Naive thymus-derived CD8-positive, alpha-beta T cell (primary cell): ENCODE measurements at regions not wholly inside any gene's neighbourhood (a gene's known extent, or its start where the extent isn't known, plus 50 kb on each side); places are given as distances from the start of the nearest gene placed in this dataset.

ENCODE experiments used
- ATAC-seq, 2 donors: fragments of 150-1000 bp; cut with Tn5 transposase in 1 of 2; sonication (Bioruptor Pico), chemical (Tn5 transposase) in 1 of 2; 1 replicate in 1 of 2; 2 replicates in 1 of 2; pipeline ENCODE4 v1.10.0; 2021; ENCODE audit warnings: mild to moderate bottlenecking in 2 of 2, moderate library complexity in 2 of 2
- POLR2A ChIA-PET: fragments of 350-600 bp; sonication (Branson Sonifier 250); formaldehyde crosslinking; loops from one replicate; lab custom pipeline; 2021; ENCODE audit warnings: antibody characterized with exemption; lab: Charles Lee
- DNase-seq, 10 donors: peaks; one replicate each; pipeline versions ENCODE4 v3.0.0 to v3.0.0-alpha.2; 2020 to 2022
- H3K27ac Mint-ChIP-seq, 10 donors: one replicate each; pipeline ENCODE4 v1.8.0; 2020 to 2022; ENCODE audit warnings: mild to moderate bottlenecking in 10 of 10, mixed read lengths in 10 of 10, moderate library complexity in 4 of 10, inconsistent platforms in 1 of 10
- H3K27me3 Mint-ChIP-seq, 5 donors: one replicate each; pipeline ENCODE4 v1.8.0; 2021 to 2022; ENCODE audit warnings: mixed read lengths in 5 of 5
- H3K36me3 Mint-ChIP-seq, 3 donors: one replicate each; pipeline ENCODE4 v1.8.0; 2020 to 2022; ENCODE audit warnings: mixed read lengths in 3 of 3, mild to moderate bottlenecking in 2 of 3, inconsistent platforms in 1 of 3
- H3K4me1 Mint-ChIP-seq, 4 donors: one replicate each; pipeline ENCODE4 v1.8.0; 2021 to 2022; ENCODE audit warnings: mixed read lengths in 4 of 4
- H3K4me3 Mint-ChIP-seq, 10 donors: one replicate each; pipeline ENCODE4 v1.8.0; 2020 to 2022; ENCODE audit warnings: mild to moderate bottlenecking in 10 of 10, mixed read lengths in 10 of 10, moderate library complexity in 6 of 10, inconsistent platforms in 1 of 10
- H3K9me3 Mint-ChIP-seq, 9 donors: one replicate each; pipeline ENCODE4 v1.8.0; 2020 to 2022; ENCODE audit warnings: mixed read lengths in 9 of 9, mild to moderate bottlenecking in 3 of 9, inconsistent platforms in 1 of 9, moderate library complexity in 1 of 9

GRCh38 chr5:109945723-109946480, 256.2 kb downstream of the MAN2A1 start:
- H3K27ac Mint-ChIP-seq = peak overlapping the region in 1 of 10 donors; percentile 82
- peaks cover 10 to 29% (median 21%) of the 10 kb centered on the region in 4 donors for H3K4me1 Mint-ChIP-seq
- peaks cover 0 to 4% (median 0%) of the 10 kb centered on the region in 9 donors for H3K9me3 Mint-ChIP-seq
- H3K36me3 Mint-ChIP-seq = peaks cover 0 to 4% (median 0%) of the 10 kb centered on the region in 3 donors
- POLR2A ChIA-PET = no interaction called here
- no peak overlapping the region for H3K4me3 Mint-ChIP-seq
- ATAC-seq (no peak), DNase-seq (no peak)
- no peaks in the 10 kb centered on the region for H3K27me3 Mint-ChIP-seq

- Mint-ChIP-seq H3K27ac (peak overlapping the region in 2 of 10 donors; percentile 57 to 70), H3K9me3 (no peaks in the 10 kb centered on the region), H3K36me3 (no peaks in the 10 kb centered on the region), H3K4me1 (peaks cover 10 to 29% (median 21%) of the 10 kb centered on the region in 4 donors), H3K4me3 (no peak overlapping the region), H3K27me3 (no peaks in the 10 kb centered on the region)
- POLR2A ChIA-PET = no interaction called here
- no peak for ATAC-seq
- no peak for DNase-seq
Measured at GRCh38 chr5:109946610-109947009, 256.9 kb downstream of the MAN2A1 start.

GRCh38 chr5:109947667-109948066, 257.9 kb downstream of the MAN2A1 start:
- Mint-ChIP-seq H3K27ac (peak overlapping the region in 3 of 10 donors; percentile 12 to 72 (median 65)), H3K4me3 (no peak overlapping the region), H3K27me3 (no peaks in the 10 kb centered on the region), H3K4me1 (peaks cover 10 to 27% (median 20%) of the 10 kb centered on the region in 4 donors), H3K36me3 (no peaks in the 10 kb centered on the region), H3K9me3 (no peaks in the 10 kb centered on the region)
- POLR2A ChIA-PET = interaction anchor here (0.8 kb wide), 1 partner anchor 22 kb away, joined by 3 read pairs; no protein-coding TSS in a partner anchor
- DNase-seq (no peak), ATAC-seq (no peak)

GRCh38 chr5:109950634-109951033, 260.9 kb downstream of the MAN2A1 start:
- POLR2A ChIA-PET = no interaction called here
- peaks cover 2 to 11% (median 7%) of the 10 kb centered on the region in 4 donors for H3K4me1 Mint-ChIP-seq
- DNase-seq = no peak
- H3K27ac Mint-ChIP-seq = no peak overlapping the region
- H3K9me3 Mint-ChIP-seq = no peaks in the 10 kb centered on the region
- no peak for ATAC-seq
- H3K36me3 Mint-ChIP-seq = peaks cover 0 to 2% (median 0%) of the 10 kb centered on the region in 3 donors
- no peaks in the 10 kb centered on the region for H3K27me3 Mint-ChIP-seq
- H3K4me3 Mint-ChIP-seq = no peak overlapping the region

GRCh38 chr5:109951348-109951747, 261.6 kb downstream of the MAN2A1 start:
- H3K27me3 Mint-ChIP-seq = no peaks in the 10 kb centered on the region
- peaks cover 0 to 6% (median 4%) of the 10 kb centered on the region in 4 donors for H3K4me1 Mint-ChIP-seq
- no peaks in the 10 kb centered on the region for H3K9me3 Mint-ChIP-seq
- DNase-seq (no peak), ATAC-seq (no peak)
- peaks cover 0 to 2% (median 0%) of the 10 kb centered on the region in 3 donors for H3K36me3 Mint-ChIP-seq
- POLR2A ChIA-PET = no interaction called here
- no peak overlapping the region for H3K4me3 Mint-ChIP-seq
- no peak overlapping the region for H3K27ac Mint-ChIP-seq

- Mint-ChIP-seq H3K36me3 (peaks cover 0 to 2% (median 0%) of the 10 kb centered on the region in 3 donors), H3K27me3 (no peaks in the 10 kb centered on the region), H3K4me3 (no peak overlapping the region), H3K4me1 (peaks cover 0 to 2% (median under 1%) of the 10 kb centered on the region in 4 donors), H3K27ac (no peak overlapping the region), H3K9me3 (no peaks in the 10 kb centered on the region)
- no peak for ATAC-seq
- POLR2A ChIA-PET = no interaction called here
- no peak for DNase-seq
Measured at GRCh38 chr5:109951758-109952157, 262.0 kb downstream of the MAN2A1 start.

- Mint-ChIP-seq H3K27me3 (no peaks in the 10 kb centered on the region), H3K4me1 (peaks cover 4 to 10% (median 8%) of the 10 kb centered on the region in 4 donors), H3K4me3 (no peak overlapping the region), H3K9me3 (no peaks in the 10 kb centered on the region), H3K36me3 (peaks cover 0 to 2% (median 0%) of the 10 kb centered on the region in 3 donors), H3K27ac (no peak overlapping the region)
- ATAC-seq (no peak), DNase-seq (no peak)
- POLR2A ChIA-PET = no interaction called here
Measured at GRCh38 chr5:109953761-109954160, 264.0 kb downstream of the MAN2A1 start.

- peaks cover 0 to 2% (median 0%) of the 10 kb centered on the region in 9 donors for H3K9me3 Mint-ChIP-seq
- no peak for DNase-seq
- H3K4me1 Mint-ChIP-seq = peaks cover 8 to 25% (median 14%) of the 10 kb centered on the region in 4 donors
- H3K27me3 Mint-ChIP-seq = no peaks in the 10 kb centered on the region
- ATAC-seq = no peak
- H3K4me3 Mint-ChIP-seq = no peak overlapping the region
- POLR2A ChIA-PET = no interaction called here
- no peak overlapping the region for H3K27ac Mint-ChIP-seq
- H3K36me3 Mint-ChIP-seq = peaks cover 0 to 2% (median 0%) of the 10 kb centered on the region in 3 donors
Measured at GRCh38 chr5:109956884-109957283, 267.2 kb downstream of the MAN2A1 start.

GRCh38 chr5:109958082-109958481, 268.4 kb downstream of the MAN2A1 start:
- no peak overlapping the region for H3K4me3 Mint-ChIP-seq
- H3K27me3 Mint-ChIP-seq = no peaks in the 10 kb centered on the region
- POLR2A ChIA-PET = no interaction called here
- H3K4me1 Mint-ChIP-seq = peaks cover 17 to 31% (median 18%) of the 10 kb centered on the region in 4 donors
- peak overlapping the region in 1 of 10 donors; percentile 49 for H3K27ac Mint-ChIP-seq
- H3K9me3 Mint-ChIP-seq = peaks cover 0 to 2% (median 0%) of the 10 kb centered on the region in 9 donors
- ATAC-seq (no peak), DNase-seq (no peak)
- H3K36me3 Mint-ChIP-seq = peaks cover 0 to 2% (median 0%) of the 10 kb centered on the region in 3 donors

GRCh38 chr5:109959652-109960051, 269.9 kb downstream of the MAN2A1 start:
- Mint-ChIP-seq H3K27ac (no peak overlapping the region), H3K4me1 (peaks cover 20 to 38% (median 22%) of the 10 kb centered on the region in 4 donors), H3K9me3 (peaks cover 0 to 2% (median 0%) of the 10 kb centered on the region in 9 donors), H3K4me3 (no peak overlapping the region), H3K36me3 (no peaks in the 10 kb centered on the region), H3K27me3 (no peaks in the 10 kb centered on the region)
- no peak for ATAC-seq
- POLR2A ChIA-PET = no interaction called here
- DNase-seq = no peak

- Mint-ChIP-seq H3K9me3 (peaks cover 0 to 2% (median 0%) of the 10 kb centered on the region in 9 donors), H3K27me3 (no peaks in the 10 kb centered on the region), H3K4me1 (peaks cover 20 to 38% (median 22%) of the 10 kb centered on the region in 4 donors), H3K4me3 (no peak overlapping the region), H3K36me3 (no peaks in the 10 kb centered on the region), H3K27ac (no peak overlapping the region)
- POLR2A ChIA-PET = interaction anchor here (0.5 to 0.6 kb wide), 2 partner anchors 20 to 123 kb away, joined by 3 read pairs; no protein-coding TSS in a partner anchor
- DNase-seq (no peak), ATAC-seq (no peak)
Measured at GRCh38 chr5:109961751-109962150, 272.0 kb downstream of the MAN2A1 start.

- DNase-seq (no peak), ATAC-seq (no peak)
- H3K4me1 Mint-ChIP-seq = peaks cover 20 to 35% (median 22%) of the 10 kb centered on the region in 4 donors
- H3K27me3 Mint-ChIP-seq = no peaks in the 10 kb centered on the region
- H3K4me3 Mint-ChIP-seq = no peak overlapping the region
- POLR2A ChIA-PET = no interaction called here
- H3K27ac Mint-ChIP-seq = peak overlapping the region in 1 of 10 donors; percentile 5
- H3K9me3 Mint-ChIP-seq = peaks cover 0 to 2% (median 0%) of the 10 kb centered on the region in 9 donors
- no peaks in the 10 kb centered on the region for H3K36me3 Mint-ChIP-seq
Measured at GRCh38 chr5:109962882-109963603, 273.3 kb downstream of the MAN2A1 start.

GRCh38 chr5:109964136-109964535, 274.4 kb downstream of the MAN2A1 start:
- peaks cover 11 to 24% (median 14%) of the 10 kb centered on the region in 4 donors for H3K4me1 Mint-ChIP-seq
- no peaks in the 10 kb centered on the region for H3K27me3 Mint-ChIP-seq
- no peak overlapping the region for H3K27ac Mint-ChIP-seq
- ATAC-seq = no peak
- H3K36me3 Mint-ChIP-seq = no peaks in the 10 kb centered on the region
- H3K4me3 Mint-ChIP-seq = no peak overlapping the region
- POLR2A ChIA-PET = no interaction called here
- peaks cover 0 to 2% (median 0%) of the 10 kb centered on the region in 9 donors for H3K9me3 Mint-ChIP-seq
- DNase-seq = no peak
